GM23338 (cell line): ENCODE measurements at regions not wholly inside any gene's neighbourhood (a gene's known extent, or its start where the extent isn't known, plus 50 kb on each side); places are given as distances from the start of the nearest gene placed in this dataset.

Experiments used
- ATAC-seq: fragments of 200-7000 bp; cut with Tn5 transposase; 3 replicates; pipeline ENCODE4 v1.9.1; 2020
- DNase-seq: peaks from one replicate; pipeline ENCODE4 v3.0.0-alpha.2; 2015; ENCODE audit warnings: low spot score
- H2AFZ ChIP-seq: fragments of 200-600 bp; sonication (generic); 2 replicates; pipeline ENCODE4 v1.8.0; 2016; ENCODE audit warnings: antibody characterized with exemption, mild to moderate bottlenecking, moderate library complexity
- H3F3A ChIP-seq: fragments of 200-600 bp; sonication (generic); replicated peaks from 2 replicates; pipeline ENCODE4 v1.8.0; 2017; ENCODE audit warnings: antibody characterized with exemption, mixed run types, low read depth
- H3K27ac ChIP-seq: fragments of 200-600 bp; sonication (generic); 2 replicates; pipeline ENCODE4 v1.6.1; 2016; ENCODE audit warnings: low read depth
- H3K27me3 ChIP-seq: fragments of 200-600 bp; sonication (generic); 2 replicates; pipeline ENCODE4 v1.8.0; 2016; ENCODE audit warnings: mild to moderate bottlenecking, mixed run types, moderate library complexity; ENCODE audit not compliant: insufficient read depth
- H3K36me3 ChIP-seq: fragments of 200-600 bp; sonication (generic); 2 replicates; pipeline ENCODE4 v1.8.0; 2016; ENCODE audit warnings: mild to moderate bottlenecking; ENCODE audit not compliant: insufficient read depth
- H3K4me1 ChIP-seq: fragments of 200-600 bp; sonication (generic); 2 replicates; pipeline ENCODE4 v1.8.0; 2016; ENCODE audit warnings: mild to moderate bottlenecking, moderate library complexity; ENCODE audit not compliant: insufficient read depth
- H3K4me2 ChIP-seq: fragments of 200-600 bp; sonication (generic); 2 replicates; pipeline ENCODE4 v1.7.1; 2017; ENCODE audit warnings: mixed run types
- H3K4me3 ChIP-seq: fragments of 200-600 bp; sonication (generic); 2 replicates; pipeline ENCODE4 v1.6.1; 2016; ENCODE audit warnings: mixed run types
- H3K79me2 ChIP-seq: fragments of 200-600 bp; sonication (generic); replicated peaks from 2 replicates; pipeline ENCODE4 v1.8.0; 2017; ENCODE audit warnings: mild to moderate bottlenecking; ENCODE audit not compliant: insufficient read depth
- H3K9me2 ChIP-seq: fragments of 200-600 bp; sonication (generic); 2 replicates; pipeline ENCODE4 v1.8.0; 2017; ENCODE audit not compliant: insufficient read depth
- H4K20me1 ChIP-seq: fragments of 200-600 bp; sonication (generic); replicated peaks from 2 replicates; pipeline ENCODE4 v1.8.0; 2017; ENCODE audit warnings: mild to moderate bottlenecking; ENCODE audit not compliant: insufficient read depth
- H3K27ac Mint-ChIP-seq: 2 replicates; pipeline ENCODE4 v1.8.0; 2020; ENCODE audit warnings: inconsistent platforms, mild to moderate bottlenecking, moderate library complexity, mixed read lengths
- H3K27me3 Mint-ChIP-seq: 3 replicates; pipeline ENCODE4 v1.8.0; 2022; ENCODE audit warnings: low read depth, mild to moderate bottlenecking, moderate library complexity, mixed read lengths, inconsistent platforms; ENCODE audit not compliant: insufficient read depth, poor library complexity
- H3K36me3 Mint-ChIP-seq: 3 replicates; pipeline ENCODE4 v1.8.0; 2021; ENCODE audit warnings: low read depth, mild to moderate bottlenecking, inconsistent platforms, moderate library complexity, mixed read lengths
- H3K4me1 Mint-ChIP-seq: 3 replicates; pipeline ENCODE4 v1.8.0; 2020; ENCODE audit warnings: mild to moderate bottlenecking, inconsistent platforms, mixed read lengths
- H3K4me3 Mint-ChIP-seq: 3 replicates; pipeline ENCODE4 v1.8.0; 2021; ENCODE audit warnings: moderate library complexity, mild to moderate bottlenecking, inconsistent platforms, mixed read lengths
- H3K9me3 Mint-ChIP-seq: 3 replicates; pipeline ENCODE4 v1.8.0; 2020; ENCODE audit warnings: moderate library complexity, mild to moderate bottlenecking, inconsistent platforms, mixed read lengths
- CREB1 ChIP-seq: fragments of 250-450 bp; sonication (Bioruptor Pico); IDR thresholded peaks from 2 replicates; pipeline ENCODE4 v1.5.0; 2020; ENCODE audit warnings: low read depth, mild to moderate bottlenecking, moderate library complexity
- ETS1 ChIP-seq: IDR thresholded peaks from 2 replicates; pipeline ENCODE4 v1.6.1; 2016; ENCODE audit warnings: antibody characterized with exemption
- EZH2 ChIP-seq: fragments of 200-600 bp; sonication (generic); IDR thresholded peaks from one replicate; pipeline ENCODE4 v1.8.0; 2017; ENCODE audit warnings: antibody characterized with exemption, mild to moderate bottlenecking, low read depth; ENCODE audit not compliant: unreplicated experiment
- EZH2phosphoT487 ChIP-seq: fragments of 200-600 bp; sonication (generic); IDR thresholded peaks from one replicate; pipeline ENCODE4 v1.8.1; 2018; ENCODE audit warnings: antibody characterized with exemption; ENCODE audit not compliant: unreplicated experiment
- JUNB ChIP-seq: IDR thresholded peaks from one replicate; pipeline ENCODE4 v1.6.1; 2016; ENCODE audit warnings: antibody characterized with exemption; ENCODE audit not compliant: unreplicated experiment
- NANOG ChIP-seq: IDR thresholded peaks from 2 replicates; pipeline ENCODE4 v1.6.1; 2016; ENCODE audit warnings: antibody characterized with exemption, borderline replicate concordance
- POLR2AphosphoS5 ChIP-seq: IDR thresholded peaks from 2 replicates; pipeline ENCODE4 v1.6.1; 2016; ENCODE audit warnings: antibody characterized with exemption, low read depth
- REST ChIP-seq: IDR thresholded peaks from one replicate; pipeline ENCODE4 v1.6.1; 2018; ENCODE audit warnings: antibody characterized with exemption; ENCODE audit not compliant: unreplicated experiment
- STAT1 ChIP-seq: IDR thresholded peaks from one replicate; pipeline ENCODE4 v1.6.1; 2016; ENCODE audit warnings: antibody characterized with exemption; ENCODE audit not compliant: unreplicated experiment
- ZNF114 ChIP-seq: fragments of 250-450 bp; sonication (Bioruptor Pico); IDR thresholded peaks from 2 replicates; pipeline ENCODE4 v1.5.0; 2020; ENCODE audit warnings: mild to moderate bottlenecking, moderate library complexity
- ZNF331 ChIP-seq: fragments of 250-450 bp; sonication (Bioruptor Pico); IDR thresholded peaks from 2 replicates; pipeline ENCODE4 v1.5.0; 2020; ENCODE audit warnings: low read depth, mild to moderate bottlenecking, moderate library complexity
- ZNF462 ChIP-seq: fragments of 250-450 bp; sonication (Bioruptor Pico); IDR thresholded peaks from 2 replicates; pipeline ENCODE4 v1.5.0; 2020; ENCODE audit warnings: mild to moderate bottlenecking, moderate library complexity

- Histone ChIP-seq H3K36me3 (no peaks in the 10 kb centered on the region), H3K27me3 (no peaks in the 10 kb centered on the region), H3K4me1 (no peaks in the 10 kb centered on the region), H3F3A (no peaks in the 10 kb centered on the region), H3K79me2 (no peaks in the 10 kb centered on the region), H4K20me1 (no peaks in the 10 kb centered on the region), H3K4me3 (no peak overlapping the region), H3K27ac (no peak overlapping the region), H2AFZ (no peak overlapping the region), H3K4me2 (no peak overlapping the region), H3K9me2 (no peaks in the 10 kb centered on the region)
- Mint-ChIP-seq H3K36me3 (0 out of 3 replicates have a peak, but pooled peaks cover 4% of the 10 kb centered on the region), H3K27ac (no peak overlapping the region), H3K4me1 (no peaks in the 10 kb centered on the region), H3K9me3 (peaks cover 3% of the 10 kb centered on the region; the same call in 1 of the 3 replicates), H3K4me3 (no peak overlapping the region), H3K27me3 (peaks cover 2% of the 10 kb centered on the region)
- DNase-seq (no peak), ATAC-seq (no peak)
- no peak for TF ChIP-seq ZNF462
- no peak for TF ChIP-seq JUNB
- no peak for TF ChIP-seq POLR2AphosphoS5
- no peak for TF ChIP-seq NANOG
- TF ChIP-seq STAT1, result no peak
- TF ChIP-seq EZH2phosphoT487, result no peak
- no peak for TF ChIP-seq ZNF114 (CRISPR knock-in tag)
- no peak for TF ChIP-seq ZNF331 (CRISPR knock-in tag)
- no peak for TF ChIP-seq REST
- no peak for TF ChIP-seq CREB1 (CRISPR knock-in tag)
- no peak for TF ChIP-seq EZH2
- TF ChIP-seq ETS1, result no peak
Measured at GRCh38 chr17:33687831-33688230, 394.7 kb upstream of the ASIC2 start.
